ENCODE measurements at regions not wholly inside any gene's neighbourhood (a gene's known extent, or its start where the extent isn't known, plus 50 kb on each side); places are given as distances from the start of the nearest gene placed in this dataset.

- FAIRE-seq = peak; percentile 99
- TF ChIP-seq ATF2 (IDR thresholded peaks at IDR 0.05; ENCODE audit: low read length) (peak; percentile 36; the same call in 1 of the 2 replicates), JUND (IDR thresholded peaks at IDR 0.05; ENCODE audit: low read length) (0 out of 2 replicates have a peak, but pooled peaks have one; percentile 7), TEAD4 (IDR thresholded peaks at IDR 0.05; ENCODE audit: low read depth, low read length) (no peak), MAX (IDR thresholded peaks at IDR 0.05) (peak; percentile 57; the same call in 1 of the 2 replicates), CREB1 (IDR thresholded peaks at IDR 0.05) (peak; percentile 59), CTCF (IDR thresholded peaks at IDR 0.05; ENCODE audit: control extremely low read depth in 1 of 3, insufficient read depth in 1 of 3, low read depth in 1 of 3, low read length in 3 of 3) (peak; percentile 75 to 95 (median 95)), YY1 (IDR thresholded peaks at IDR 0.05; ENCODE audit: low read depth, low read length) (peak; percentile 71)
Observed at GRCh38 chr3:66572938-66573710, 72.3 kb upstream of the LRIG1 start.

More at GRCh38 chr3:66572938-66573710, 72.3 kb upstream of the LRIG1 start:
- H3K4ac ChIP-seq (replicated peaks; ENCODE audit: insufficient read length, low read depth, low read length) = peak overlapping the region; percentile 87
- H3K23me2 ChIP-seq (ENCODE audit: low read depth, low read length) = peaks cover 3% of the 10 kb centered on the region
- peaks cover 3 to 14% (median 8%) of the 10 kb centered on the region in 4 experiments; a peak in 6 of 7 replicates for H3K4me1 ChIP-seq (replicated peaks in 1 of 4; ENCODE audit: control insufficient read depth in 3 of 4, insufficient read depth in 4 of 4, low read length in 3 of 4)
- H3K9ac ChIP-seq (replicated peaks in 1 of 4; ENCODE audit: extremely low read depth in 1 of 4, low read depth in 3 of 4, low read length in 3 of 4) = peak overlapping the region in 1 of 4 experiments; percentile 25; a peak in 2 of 7 replicates
- H3K4me3 ChIP-seq (ENCODE audit: extremely low read depth in 1 of 4, insufficient read depth in 2 of 4, low read depth in 3 of 4, low read length in 4 of 4) = peak overlapping the region; percentile 1 to 45 (median 24); a peak in 5 of 8 replicates
- peak overlapping the region; percentile 67 for H3K27ac ChIP-seq (ENCODE audit: low read depth, low read length)
- DNase-seq (ENCODE audit: low read depth in 1 of 2, low spot score in 2 of 2) = peak; percentile 70 to 88
- no peak overlapping the region for H4K8ac ChIP-seq (ENCODE audit: extremely low read depth, insufficient read depth, low read length)
- peak overlapping the region; percentile 91; the same call in 1 of the 2 replicates for H2AK5ac ChIP-seq (ENCODE audit: low read depth, low read length)
- peak overlapping the region; percentile 99 for H2BK5ac ChIP-seq (ENCODE audit: low read depth, low read length)
- peak overlapping the region; percentile 19; the same call in 1 of the 2 replicates for H2AFZ ChIP-seq (ENCODE audit: low read length)
- POLR2A ChIA-PET (ENCODE audit: partially characterized antibody) = interaction anchor here (1.0 to 2.1 kb wide), 4 partner anchors 41 to 199 kb away, joined by 3 to 9 read pairs (median 6); no protein-coding TSS in a partner anchor
- H4K20me1 ChIP-seq (replicated peaks in 1 of 2; ENCODE audit: control insufficient read depth in 1 of 2, insufficient read depth in 2 of 2, low read length in 2 of 2) = no peaks in the 10 kb centered on the region
- H3K27me3 ChIP-seq (replicated peaks in 1 of 4; ENCODE audit: control insufficient read depth in 3 of 4, extremely low read depth in 1 of 4, insufficient read depth in 3 of 4, low read length in 3 of 4) = peaks cover 0 to 13% (median 0%) of the 10 kb centered on the region in 4 experiments; a peak in 2 of 7 replicates
- H2BK120ac ChIP-seq (replicated peaks; ENCODE audit: low read depth, low read length) = peak overlapping the region; percentile 99
- H4K5ac ChIP-seq (ENCODE audit: insufficient read length, low read depth, low read length) = peak overlapping the region; percentile 85
- no peaks in the 10 kb centered on the region for H3K36me3 ChIP-seq (ENCODE audit: control insufficient read depth in 2 of 4, insufficient read depth in 4 of 4, low read length in 3 of 4)
- no peaks in the 10 kb centered on the region for H3K9me3 ChIP-seq (ENCODE audit: insufficient read depth in 2 of 2, low read depth in 1 of 2, low read length in 1 of 2)
- H2BK12ac ChIP-seq (ENCODE audit: low read depth, low read length) = peak overlapping the region; percentile 100
- peak overlapping the region; percentile 97 for H2BK20ac ChIP-seq (ENCODE audit: low read length)
- H3K79me2 ChIP-seq (ENCODE audit: control insufficient read depth in 1 of 2, insufficient read depth in 2 of 2, low read length in 2 of 2) = no peaks in the 10 kb centered on the region
- no peaks in the 10 kb centered on the region for H3K79me1 ChIP-seq (ENCODE audit: low read depth, low read length)
- H3K14ac ChIP-seq (ENCODE audit: insufficient read length) = no peak overlapping the region
- CTCF ChIA-PET (ENCODE audit: partially characterized antibody) = interaction anchor here (0.5 to 2.3 kb wide), 25 partner anchors 9 to 586 kb away, joined by 3 to 19 read pairs (median 4); no protein-coding TSS in a partner anchor
- H4K91ac ChIP-seq (replicated peaks; ENCODE audit: insufficient read length, low read length) = peak overlapping the region; percentile 97
- H3K18ac ChIP-seq (ENCODE audit: extremely low read depth, low read length) = peak overlapping the region; percentile 99
- 5% methylated on average over 14 of the region's 14 CpGs; no CpG with 5 or more reads in 1 of the 2 experiments for WGBS, 2 experiments (ENCODE audit: extremely low coverage in 1 of 2, insufficient coverage in 1 of 2, insufficient read length in 1 of 2, insufficient replicate concordance in 2 of 2, low coverage in 1 of 2, low lambda C conversion rate in 2 of 2, missing lambda C conversion rate in 1 of 2)
- peak overlapping the region; percentile 48; the same call in 1 of the 2 replicates for H2BK15ac ChIP-seq (ENCODE audit: low read length)
- H3K56ac ChIP-seq (replicated peaks; ENCODE audit: insufficient read length, low read depth, low read length) = peak overlapping the region; percentile 74
- peak overlapping the region; percentile 66 to 93 for H3K4me2 ChIP-seq (ENCODE audit: insufficient read depth in 1 of 2, low read depth in 2 of 2, low read length in 2 of 2)
- H3K23ac ChIP-seq (ENCODE audit: insufficient read length) = no peak overlapping the region

All from H1 (cell line).